Motor neuron (in vitro differentiated cells): ENCODE measurements at regions not wholly inside any gene's neighbourhood (a gene's known extent, or its start where the extent isn't known, plus 50 kb on each side); places are given as distances from the start of the nearest gene placed in this dataset.
"Not testable (repeated sequence)": the region's sequence is repeated elsewhere in the genome, so short reads cannot be mapped to it uniquely, and the experiment has no call there.

Source experiments
- ATAC-seq, 8 experiments: fragments of 200-7000 bp; cut with Tn5 transposase; replicated peaks in 6 of 8; 2 replicates each; pipeline ENCODE4 v1.8.0; 2021; ENCODE audit warnings: mild to moderate bottlenecking in 8 of 8, moderate library complexity in 8 of 8
- H3K27ac ChIP-seq, 2 donors: fragments of 250-450 bp; sonication (Bioruptor Pico); 2 replicates each; pipeline ENCODE4 v1.9.0; 2021; ENCODE audit warnings: antibody characterized with exemption in 2 of 2, mild to moderate bottlenecking in 2 of 2, moderate library complexity in 1 of 2
- H3K4me1 ChIP-seq, 2 donors: fragments of 250-450 bp; sonication (Bioruptor Pico); replicated peaks in 1 of 2; 2 replicates each; pipeline ENCODE4 v1.6.1; 2021; ENCODE audit warnings: antibody characterized with exemption in 2 of 2, mild to moderate bottlenecking in 2 of 2, moderate library complexity in 1 of 2
- H3K4me3 ChIP-seq, 5 donors: fragments of 250-450 bp; sonication (Bioruptor Pico); 2 replicates each; pipeline ENCODE4 v1.9.0; 2021; ENCODE audit warnings: antibody characterized with exemption in 5 of 5, mild to moderate bottlenecking in 5 of 5, moderate library complexity in 4 of 5
- WGBS, 10 experiments: fragments of 450-650 bp; shearing (Covaris generic); methylation state at CpG; one replicate each; pipeline ENCODE4 v1.0.0; 2022; 5-methylcytosine and 5-hydroxymethylcytosine counted together
- in situ Hi-C, 9 experiments: fragments of 400-800 bp; cut with MboI; loops; one replicate each; pipeline ENCODE4 v1.15.0; 2021; ENCODE audit warnings: low sequenced_read_pairs in 9 of 9, low pct_unique_long_range_greater_than_20kb in 2 of 9; ENCODE audit not compliant: unreplicated experiment in 9 of 9

DNA sequence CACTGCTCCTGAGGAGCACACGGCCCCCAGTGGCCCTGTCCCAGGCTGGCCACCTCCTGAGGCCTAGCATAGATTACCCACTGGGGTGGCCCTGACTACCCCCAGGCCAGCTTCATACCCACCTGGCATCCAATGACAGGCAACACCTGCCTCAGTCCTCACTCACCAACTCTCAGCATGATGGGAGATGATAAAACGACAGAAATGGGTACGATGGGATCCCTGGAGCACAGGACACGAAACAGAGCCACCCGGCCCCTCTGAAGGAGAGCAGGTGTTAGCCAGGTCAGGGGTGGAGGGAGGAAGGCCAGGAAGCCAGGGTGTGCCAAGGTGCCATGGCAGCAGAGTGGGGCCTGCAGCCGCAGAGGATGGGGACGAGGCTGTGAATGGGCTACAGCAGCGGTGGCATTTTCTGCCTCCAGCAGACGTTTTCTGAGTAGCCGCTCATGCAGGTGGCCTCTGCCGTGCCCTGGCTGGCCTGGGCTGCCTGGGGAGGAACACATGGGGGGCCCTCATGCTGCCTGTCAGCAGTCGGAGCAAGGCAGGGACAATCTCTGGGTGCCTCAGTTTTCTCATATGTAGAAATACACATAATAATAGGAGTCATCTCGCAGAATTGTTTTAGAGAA is 50.2 kb upstream of the FGF3 start:
- no peak for ATAC-seq
- WGBS, 10 experiments, result 50 to 100% (median 93%) methylated on average over 1 to 3 of the region's 13 CpGs; no CpG with 5 or more reads in 1 of the 10 experiments
- H3K4me1 ChIP-seq, result peaks cover 21 to 24% of the 10 kb centered on the region in 2 donors
- no peak overlapping the region for H3K4me3 ChIP-seq
- in situ Hi-C loops, result loop anchor here in 1 of 9 experiments (25.0 kb wide), 1 partner anchor 157 kb away; the partner anchor contains the start of gene FGF19
- no peak overlapping the region for H3K27ac ChIP-seq

DNA sequence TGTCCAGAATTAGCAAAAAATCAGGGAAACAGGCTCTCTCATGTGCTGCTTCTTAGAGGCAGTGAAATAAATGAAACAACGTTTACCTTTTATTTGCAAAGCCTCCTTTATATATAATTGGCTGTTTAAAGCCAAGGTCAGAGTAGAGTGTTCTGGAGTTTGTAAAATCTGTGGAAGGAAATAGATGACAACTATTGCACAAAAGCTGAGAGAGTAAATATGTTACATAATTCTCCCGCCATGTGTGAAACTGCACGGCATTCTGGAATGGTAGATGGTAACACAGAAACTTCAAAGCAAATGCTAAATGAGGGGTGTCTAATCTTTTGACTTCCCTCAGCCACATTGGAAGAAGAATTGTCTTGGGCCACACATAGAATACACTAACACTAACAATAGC is 51.5 kb upstream of the FGF3 start:
- H3K4me1 ChIP-seq, result peaks cover 21 to 29% of the 10 kb centered on the region in 2 donors
- H3K4me3 ChIP-seq, result no peak overlapping the region
- no peak overlapping the region for H3K27ac ChIP-seq
- 6 to 65% (median 55%) methylated on average over 1 to 3 of the region's 3 CpGs; no CpG with 5 or more reads in 1 of the 10 experiments for WGBS, 10 experiments
- in situ Hi-C loops, result loop anchor here in 2 of 9 experiments (10.0 to 25.0 kb wide), 2 partner anchors 158 to 166 kb away; partner anchors contain the start of gene FGF19 (in 2 of the 2)
- no peak for ATAC-seq

DNA sequence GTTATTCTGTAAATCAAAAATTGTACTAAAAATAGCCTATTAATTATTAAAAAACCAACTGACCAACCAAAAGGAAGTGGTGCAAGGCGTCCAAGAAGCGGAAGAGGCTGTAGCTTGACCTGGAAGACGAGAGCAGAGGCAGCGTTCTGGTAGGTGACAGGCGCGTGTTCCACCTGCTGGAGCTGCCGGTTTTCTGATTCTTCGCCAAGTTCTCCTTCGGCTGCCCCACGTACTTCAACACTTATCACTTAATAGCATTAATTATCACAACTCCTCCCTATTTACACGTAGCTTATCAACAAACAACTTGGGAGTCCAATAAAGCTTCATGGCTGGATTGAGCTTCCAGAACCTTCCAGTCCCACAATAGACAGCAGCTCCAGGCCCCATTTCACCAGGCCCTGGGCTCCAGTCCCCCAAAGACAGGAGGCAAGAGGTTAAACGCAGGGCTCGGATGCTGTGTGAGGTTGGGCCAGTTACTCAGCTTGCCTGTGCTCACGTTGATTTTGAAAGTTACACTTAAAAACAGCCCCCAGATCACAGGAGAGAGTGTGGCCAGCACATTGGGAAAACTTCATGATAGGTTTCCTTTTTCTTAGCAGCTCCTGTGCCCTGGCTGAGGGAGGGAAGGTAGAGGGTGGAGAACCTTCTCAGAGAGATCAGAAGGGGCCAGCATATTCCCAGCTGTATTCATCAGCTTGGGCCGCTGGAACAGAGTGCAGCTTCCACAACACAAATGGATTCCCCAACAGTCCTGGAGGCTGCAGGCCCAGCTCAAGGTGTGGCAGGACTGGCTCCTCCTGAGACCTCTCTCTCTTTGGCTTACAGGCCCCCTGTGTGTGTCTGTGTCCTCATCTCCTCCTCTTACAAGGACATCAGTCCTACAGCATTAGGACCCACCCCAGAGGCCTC is 54.2 kb upstream of the FGF3 start:
- peaks cover 9 to 12% of the 10 kb centered on the region in 2 donors for H3K4me1 ChIP-seq
- in situ Hi-C loops, result loop anchor here in 2 of 9 experiments (10.0 to 25.0 kb wide), 2 partner anchors 161 to 169 kb away; partner anchors contain the start of gene FGF19 (in 2 of the 2)
- ATAC-seq, result no peak
- H3K4me3 ChIP-seq, result no peak overlapping the region
- WGBS, 10 experiments, result 60 to 100% (median 82%) methylated on average over 1 to 14 of the region's 15 CpGs
- H3K27ac ChIP-seq, result no peak overlapping the region

DNA sequence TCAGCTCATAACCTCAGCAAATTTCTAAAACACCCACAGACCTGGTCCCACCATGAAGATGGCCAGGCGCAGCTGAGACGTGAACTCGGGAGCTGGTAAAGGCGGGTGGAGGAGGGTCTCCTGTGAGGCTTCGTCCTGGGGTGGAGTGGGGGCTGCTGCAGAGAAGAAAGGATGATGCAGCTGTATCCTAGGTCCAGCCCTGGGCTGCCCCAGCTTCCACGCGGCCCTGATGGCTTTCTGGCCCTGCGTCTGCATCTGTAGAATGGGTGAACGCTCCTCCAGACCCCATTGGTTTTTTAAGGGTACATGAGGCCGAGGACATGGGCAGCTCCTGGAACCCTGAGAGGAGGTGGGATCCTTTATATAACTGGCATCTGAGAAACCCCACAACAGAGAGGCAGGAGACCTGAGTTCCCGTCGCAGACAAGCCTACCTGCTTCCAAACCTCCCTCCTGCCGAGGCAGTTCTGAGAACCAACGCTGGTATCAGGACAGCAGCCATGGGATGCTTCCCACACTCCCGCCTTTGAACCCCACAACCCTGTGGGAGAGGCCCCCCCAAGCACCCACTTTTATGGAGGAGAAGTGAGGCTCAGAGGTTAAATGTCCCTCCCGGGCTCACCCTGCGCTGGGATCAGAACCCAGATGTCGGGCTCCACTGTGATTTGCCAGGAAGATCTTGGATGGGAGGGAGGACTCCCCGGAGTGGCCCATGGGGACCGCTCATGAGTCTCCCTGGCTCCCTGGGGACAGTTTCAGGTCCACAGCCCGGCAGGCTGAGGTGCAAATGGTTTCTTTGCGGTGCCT is 55.2 kb upstream of the FGF3 start:
- Histone ChIP-seq H3K4me3 (no peak overlapping the region), H3K27ac (no peak overlapping the region), H3K4me1 (peaks cover 5 to 7% of the 10 kb centered on the region in 2 donors)
- 60 to 100% (median 92%) methylated on average over 1 to 11 of the region's 22 CpGs; no CpG with 5 or more reads in 5 of the 10 experiments for WGBS, 10 experiments
- in situ Hi-C loops, result loop anchor here in 2 of 9 experiments (10.0 to 25.0 kb wide), 2 partner anchors 162 to 170 kb away; partner anchors contain the start of gene FGF19 (in 2 of the 2)
- ATAC-seq, result peak in 1 of 8 experiments; percentile 2

DNA sequence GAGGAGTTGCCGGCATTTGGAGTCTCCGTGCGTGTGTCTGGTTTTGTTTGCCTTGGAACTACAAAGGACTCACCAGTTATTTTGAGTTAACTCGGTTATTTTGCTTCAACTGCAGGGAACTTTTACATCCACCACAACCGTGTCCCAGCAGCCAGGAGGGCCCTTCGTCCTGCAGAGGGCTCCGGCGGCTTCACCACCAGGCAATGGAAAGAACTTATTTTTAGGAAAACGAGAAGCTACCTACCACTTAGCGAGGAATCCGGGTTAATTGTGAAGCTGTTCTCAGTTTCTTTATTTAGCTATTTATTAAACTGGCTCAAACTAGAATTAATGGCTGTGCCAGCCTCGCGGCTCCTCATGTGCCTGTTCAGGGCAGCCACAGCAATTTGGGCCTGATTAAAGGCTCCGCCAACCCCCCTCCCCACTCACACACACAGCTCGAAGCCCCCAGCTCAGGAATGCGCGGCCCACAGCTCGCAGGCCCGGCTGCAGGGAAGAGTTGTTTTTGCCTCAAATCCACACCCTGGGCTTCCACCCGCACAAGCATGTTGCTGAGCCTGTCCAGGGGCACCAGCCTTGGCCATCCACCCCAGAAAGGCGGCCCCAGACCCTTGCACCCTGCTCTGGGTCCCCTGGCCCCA is 55.9 kb upstream of the FGF3 start:
- in situ Hi-C loops, result loop anchor here (10.0 to 25.0 kb wide), 3 partner anchors 163 to 188 kb away; partner anchors contain the start of genes FGF19 (in 8 of the 9) and LTO1 (in 1 of the 9)
- H3K4me3 ChIP-seq, result no peak overlapping the region

GRCh38 chr11:69876013-69876412 is 56.8 kb upstream of the FGF3 start:
- in situ Hi-C loops, result loop anchor here in 8 of 9 experiments (10.0 to 25.0 kb wide), 3 partner anchors 164 to 189 kb away; partner anchors contain the start of genes FGF19 (in 7 of the 8) and LTO1 (in 1 of the 8)
- 93 to 100% (median 98%) methylated on average over 1 to 8 of the region's 10 CpGs; no CpG with 5 or more reads in 6 of the 10 experiments for WGBS, 10 experiments

More for the DNA sequence above, 55.9 kb upstream of the FGF3 start:
- WGBS, 10 experiments, result 7 to 82% (median 40%) methylated on average over 2 to 10 of the region's 21 CpGs; no CpG with 5 or more reads in 1 of the 10 experiments
- Histone ChIP-seq H3K27ac (no peak overlapping the region), H3K4me1 (peaks cover 5 to 7% of the 10 kb centered on the region in 2 donors)
- peak in 5 of 8 experiments; percentile 31 to 53 (median 47) for ATAC-seq

GRCh38 chr11:69877235-69877634 is 58.0 kb upstream of the FGF3 start:
- in situ Hi-C loops, result loop anchor here in 8 of 9 experiments (10.0 to 25.0 kb wide), 3 partner anchors 165 to 190 kb away; partner anchors contain the start of genes FGF19 (in 7 of the 8) and LTO1 (in 1 of the 8)
- Histone ChIP-seq H3K4me3 (no peak overlapping the region), H3K4me1 (peaks cover 5 to 7% of the 10 kb centered on the region in 2 donors), H3K27ac (no peak overlapping the region)
- no peak for ATAC-seq
- WGBS, 10 experiments, result 33 to 100% (median 100%) methylated on average over 1 to 7 of the region's 8 CpGs; no CpG with 5 or more reads in 5 of the 10 experiments

More at GRCh38 chr11:69876013-69876412, 56.8 kb upstream of the FGF3 start:
- no peak for ATAC-seq
- Histone ChIP-seq H3K4me3 (no peak overlapping the region), H3K4me1 (peaks cover 5 to 7% of the 10 kb centered on the region in 2 donors), H3K27ac (no peak overlapping the region)

- not testable (repeated sequence) for H3K4me1 ChIP-seq, H3K4me3 ChIP-seq, ATAC-seq, H3K27ac ChIP-seq
- in situ Hi-C loops, result loop anchor here in 8 of 9 experiments (10.0 to 25.0 kb wide), 3 partner anchors 165 to 190 kb away; partner anchors contain the start of genes FGF19 (in 7 of the 8) and LTO1 (in 1 of the 8)
- 0 to 100% (median 92%) methylated on average over 1 to 6 of the region's 7 CpGs; no CpG with 5 or more reads in 4 of the 10 experiments for WGBS, 10 experiments
Measured at GRCh38 chr11:69877704-69878103, 58.5 kb upstream of the FGF3 start.

DNA sequence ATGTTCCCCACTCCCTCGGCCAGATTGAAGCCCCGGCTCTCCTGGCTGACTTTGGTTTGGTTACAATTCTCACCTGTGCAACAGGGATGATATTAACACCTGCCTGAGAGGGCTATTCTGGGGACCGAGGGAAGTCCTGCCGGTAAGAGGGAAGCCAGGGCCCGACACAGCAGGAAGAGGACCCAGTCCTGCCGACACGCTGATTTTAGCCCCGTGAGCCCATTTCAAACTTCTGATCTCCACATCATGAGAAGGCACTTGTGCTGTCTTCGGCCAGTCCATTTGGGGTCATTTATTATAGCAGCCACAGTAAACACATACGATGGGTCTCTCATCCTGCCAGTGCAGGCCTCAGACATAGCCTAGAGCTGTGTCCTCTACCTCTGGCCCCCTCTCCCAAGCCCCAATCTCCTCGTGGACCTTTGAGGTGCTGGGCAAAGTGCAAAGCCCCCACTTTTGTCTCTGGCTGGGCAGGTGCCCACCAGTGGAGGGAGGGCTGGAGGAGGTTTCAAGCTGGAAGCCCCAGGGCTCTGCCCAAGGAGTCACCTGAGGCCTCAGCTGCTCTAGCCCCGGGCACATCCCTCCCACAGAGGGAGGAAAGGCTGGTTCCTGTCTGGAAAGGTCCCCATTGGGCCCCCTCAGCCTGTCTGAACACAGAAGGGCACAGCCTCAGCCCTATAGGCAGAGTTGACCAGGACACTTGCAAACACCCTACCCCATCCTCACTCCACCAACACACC is 59.1 kb upstream of the FGF3 start:
- Histone ChIP-seq H3K27ac (no peak overlapping the region), H3K4me1 (peaks cover 5 to 7% of the 10 kb centered on the region in 2 donors), H3K4me3 (no peak overlapping the region)
- WGBS, 10 experiments, result 33 to 100% (median 67%) methylated on average over 1 to 8 of the region's 12 CpGs; no CpG with 5 or more reads in 4 of the 10 experiments
- ATAC-seq, result no peak
- in situ Hi-C loops, result loop anchor here in 8 of 9 experiments (10.0 to 25.0 kb wide), 3 partner anchors 166 to 191 kb away; partner anchors contain the start of genes FGF19 (in 7 of the 8) and LTO1 (in 1 of the 8)

GRCh38 chr11:69878927-69879728 is 59.9 kb upstream of the FGF3 start:
- 100% methylated on average over 1 to 2 of the region's 11 CpGs; no CpG with 5 or more reads in 8 of the 10 experiments for WGBS, 10 experiments
- no peak overlapping the region for H3K27ac ChIP-seq
- ATAC-seq, result no peak
- H3K4me3 ChIP-seq, result no peak overlapping the region
- peaks cover 5 to 7% of the 10 kb centered on the region in 2 donors for H3K4me1 ChIP-seq
- in situ Hi-C loops, result loop anchor here in 8 of 9 experiments (10.0 to 25.0 kb wide), 3 partner anchors 167 to 192 kb away; partner anchors contain the start of genes FGF19 (in 7 of the 8) and LTO1 (in 1 of the 8)
